ENCODE measurements at regions not wholly inside any gene's neighbourhood (a gene's known extent, or its start where the extent isn't known, plus 50 kb on each side); places are given as distances from the start of the nearest gene placed in this dataset.
"Not testable (repeated sequence)": the region's sequence is repeated elsewhere in the genome, so short reads cannot be mapped to it uniquely, and the experiment has no call there.

- no peak for DNase-seq (ENCODE audit: low read depth)
- TF ChIP-seq POLR2A (IDR thresholded peaks at IDR 0.05; ENCODE audit: extremely low read depth, insufficient read length) = no peak
- TF ChIP-seq MAX (IDR thresholded peaks at IDR 0.05; ENCODE audit: low read depth, low read length) = no peak
- TF ChIP-seq CTCF (IDR thresholded peaks at IDR 0.05; ENCODE audit: low read depth, low read length) = no peak
- TF ChIP-seq MYC (IDR thresholded peaks at IDR 0.05; ENCODE audit: low read depth, low read length) = no peak
- H3K4me3 ChIP-seq (ENCODE audit: low read depth, low read length) = no peak overlapping the region
Observed at GRCh38 chr5:168092209-168093185, 198.9 kb upstream of the WWC1 start.

- H3K4me3 ChIP-seq (ENCODE audit: low read depth, low read length) = no peak overlapping the region
- DNase-seq (ENCODE audit: low read depth) = no peak
- TF ChIP-seq CTCF (IDR thresholded peaks at IDR 0.05; ENCODE audit: low read depth, low read length) = no peak
- TF ChIP-seq POLR2A (IDR thresholded peaks at IDR 0.05; ENCODE audit: extremely low read depth, insufficient read length) = no peak
- no peak for TF ChIP-seq MYC (IDR thresholded peaks at IDR 0.05; ENCODE audit: low read depth, low read length)
- TF ChIP-seq MAX (IDR thresholded peaks at IDR 0.05; ENCODE audit: low read depth, low read length) = no peak
Observed at GRCh38 chr5:168093200-168093910, 198.1 kb upstream of the WWC1 start.

GRCh38 chr5:168096525-168096924 is 194.9 kb upstream of the WWC1 start:
- TF ChIP-seq CTCF (IDR thresholded peaks at IDR 0.05; ENCODE audit: low read depth, low read length) (no peak), POLR2A (IDR thresholded peaks at IDR 0.05; ENCODE audit: extremely low read depth, insufficient read length) (no peak), MYC (IDR thresholded peaks at IDR 0.05; ENCODE audit: low read depth, low read length) (no peak), MAX (IDR thresholded peaks at IDR 0.05; ENCODE audit: low read depth, low read length) (no peak)
- no peak for DNase-seq (ENCODE audit: low read depth)

GRCh38 chr5:168097876-168098653 is 193.4 kb upstream of the WWC1 start:
- DNase-seq (ENCODE audit: low read depth) = no peak
- no peak overlapping the region for H3K4me3 ChIP-seq (ENCODE audit: low read depth, low read length)
- TF ChIP-seq MYC (IDR thresholded peaks at IDR 0.05; ENCODE audit: low read depth, low read length) = no peak
- TF ChIP-seq MAX (IDR thresholded peaks at IDR 0.05; ENCODE audit: low read depth, low read length) = no peak

More at GRCh38 chr5:168096525-168096924, 194.9 kb upstream of the WWC1 start:
- H3K4me3 ChIP-seq (ENCODE audit: low read depth, low read length) = no peak overlapping the region

- no peak for TF ChIP-seq MAX (IDR thresholded peaks at IDR 0.05; ENCODE audit: low read depth, low read length)
- no peak for TF ChIP-seq POLR2A (IDR thresholded peaks at IDR 0.05; ENCODE audit: extremely low read depth, insufficient read length)
- TF ChIP-seq MYC (IDR thresholded peaks at IDR 0.05; ENCODE audit: low read depth, low read length) = no peak
- TF ChIP-seq CTCF (IDR thresholded peaks at IDR 0.05; ENCODE audit: low read depth, low read length) = no peak
- DNase-seq (ENCODE audit: low read depth) = no peak
- H3K4me3 ChIP-seq (ENCODE audit: low read depth, low read length) = no peak overlapping the region
Observed at GRCh38 chr5:168101352-168101751, 190.1 kb upstream of the WWC1 start.

- not testable (repeated sequence) for DNase-seq (ENCODE audit: low read depth); H3K4me3 ChIP-seq (ENCODE audit: low read depth, low read length)
Observed at GRCh38 chr5:168103018-168103417, 188.4 kb upstream of the WWC1 start.

Data from NB4 (cell line).